IMR-90 (cell line): ENCODE measurements at regions not wholly inside any gene's neighbourhood (a gene's known extent, or its start where the extent isn't known, plus 50 kb on each side); places are given as distances from the start of the nearest gene placed in this dataset.

Source experiments
- ATAC-seq: fragments of 200-7000 bp; cut with Tn5 transposase; 2 replicates; pipeline ENCODE4 v1.9.1; 2020; ENCODE audit warnings: low read depth, mild to moderate bottlenecking, moderate library complexity
- BruUV-seq: library from RNA; stranded (reverse); fragments of 400-500 nt; replicated peaks from 2 replicates; lab custom pipeline; 2021; lab: Mats Ljungman, UMichigan
- CTCF ChIA-PET: fragments of 300-600 bp; formaldehyde crosslinking; extraction: SDS; loops from one replicate; lab custom pipeline; 2021; ENCODE audit warnings: antibody characterized with exemption; lab: Yijun Ruan, JAX
- POLR2A ChIA-PET: fragments of 300-600 bp; sonication (Branson Sonifier 250); formaldehyde crosslinking; loops from one replicate; lab custom pipeline; 2022; ENCODE audit warnings: antibody characterized with exemption; ENCODE audit not compliant: unreplicated experiment; lab: Charles Lee
- DNase-seq: peaks from one replicate; pipeline ENCODE4 v3.0.0; 2013
- H2AFZ ChIP-seq: replicated peaks from 2 replicates; pipeline ENCODE3; 2013; ENCODE audit warnings: low read length, mild to moderate bottlenecking; ENCODE audit not compliant: poor library complexity
- H2AK5ac ChIP-seq: 2 replicates; pipeline ENCODE4 v1.6.1; 2013; ENCODE audit warnings: low read depth, low read length, inconsistent platforms
- H2AK9ac ChIP-seq: replicated peaks from 2 replicates; pipeline ENCODE3; 2013; ENCODE audit warnings: mild to moderate bottlenecking, low read depth, low read length, moderate library complexity; ENCODE audit not compliant: poor library complexity
- H2BK120ac ChIP-seq: 2 replicates; pipeline ENCODE4 v1.6.1; 2013; ENCODE audit warnings: low read depth, low read length, inconsistent platforms
- H2BK15ac ChIP-seq: 3 replicates; pipeline ENCODE4 v1.6.1; 2013; ENCODE audit warnings: low read depth, low read length, inconsistent platforms
- H2BK20ac ChIP-seq: 2 replicates; pipeline ENCODE4 v1.6.1; 2013; ENCODE audit warnings: low read depth, mild to moderate bottlenecking, inconsistent platforms, low read length, moderate library complexity
- H2BK5ac ChIP-seq: 2 replicates; pipeline ENCODE4 v1.6.1; 2013; ENCODE audit warnings: mild to moderate bottlenecking, low read depth, low read length, inconsistent platforms; ENCODE audit not compliant: poor library complexity, severe bottlenecking
- H3K14ac ChIP-seq: replicated peaks from 2 replicates; pipeline ENCODE4 v1.6.1; 2013; ENCODE audit warnings: low read depth, low read length, inconsistent platforms
- H3K18ac ChIP-seq: 2 replicates; pipeline ENCODE4 v1.6.1; 2013; ENCODE audit warnings: low read depth, low read length, control low read depth
- H3K23ac ChIP-seq: 2 replicates; pipeline ENCODE4 v1.6.1; 2013; ENCODE audit warnings: low read depth, low read length, inconsistent platforms
- H3K27ac ChIP-seq: 2 replicates; pipeline ENCODE4 v1.5.1; 2013; ENCODE audit warnings: mild to moderate bottlenecking, control low read depth, low read length; ENCODE audit not compliant: insufficient read depth
- H3K27me3 ChIP-seq: 2 replicates; pipeline ENCODE4 v1.6.1; 2013; ENCODE audit warnings: low read length; ENCODE audit not compliant: control insufficient read depth, insufficient read depth
- H3K36me3 ChIP-seq: 2 replicates; pipeline ENCODE4 v1.6.1; 2013; ENCODE audit warnings: low read length, mixed read lengths; ENCODE audit not compliant: control insufficient read depth, insufficient read depth
- H3K4ac ChIP-seq: 2 replicates; pipeline ENCODE4 v1.6.1; 2013; ENCODE audit warnings: low read depth, low read length, inconsistent platforms
- H3K4me1 ChIP-seq: 2 replicates; pipeline ENCODE4 v1.6.1; 2013; ENCODE audit warnings: low read length, mixed read lengths; ENCODE audit not compliant: control insufficient read depth, insufficient read depth
- H3K4me2 ChIP-seq: 2 replicates; pipeline ENCODE4 v1.6.1; 2013; ENCODE audit warnings: low read depth, mild to moderate bottlenecking, control low read depth, low read length, moderate library complexity
- H3K4me3 ChIP-seq: 2 replicates; pipeline ENCODE4 v1.5.1; 2013; ENCODE audit warnings: low read depth, mild to moderate bottlenecking, control low read depth, low read length, moderate library complexity; ENCODE audit not compliant: insufficient read depth
- H3K56ac ChIP-seq: 2 replicates; pipeline ENCODE4 v1.6.1; 2013; ENCODE audit warnings: low read length, inconsistent platforms; ENCODE audit not compliant: insufficient read depth; ENCODE audit errors: extremely low read depth
- H3K79me1 ChIP-seq, 2 experiments: 2 replicates each; pipeline ENCODE4 v1.6.1; 2013; ENCODE audit warnings: low read length in 2 of 2, inconsistent platforms in 1 of 2, low read depth in 1 of 2
- H3K9ac ChIP-seq: 2 replicates; pipeline ENCODE4 v1.6.1; 2013; ENCODE audit warnings: low read depth, low read length, control low read depth
- H3K9me1 ChIP-seq: 2 replicates; pipeline ENCODE4 v1.6.1; 2013; ENCODE audit warnings: low read length, inconsistent platforms; ENCODE audit not compliant: insufficient read depth
- H3K9me3 ChIP-seq: 2 replicates; pipeline ENCODE4 v1.6.1; 2013; ENCODE audit warnings: low read length; ENCODE audit not compliant: control insufficient read depth, insufficient read depth
- H4K20me1 ChIP-seq: 2 replicates; pipeline ENCODE4 v1.6.1; 2013; ENCODE audit warnings: low read length, inconsistent platforms; ENCODE audit not compliant: insufficient read depth
- H4K5ac ChIP-seq: 2 replicates; pipeline ENCODE4 v1.6.1; 2013; ENCODE audit warnings: mild to moderate bottlenecking, low read depth, low read length, control low read depth
- H4K8ac ChIP-seq, 2 experiments: 2 replicates each; pipeline ENCODE4 v1.6.1; 2013; ENCODE audit warnings: low read depth in 2 of 2, low read length in 2 of 2, control low read depth in 1 of 2, inconsistent platforms in 1 of 2
- H4K91ac ChIP-seq: 2 replicates; pipeline ENCODE4 v1.6.1; 2013; ENCODE audit warnings: low read depth, low read length, inconsistent platforms; ENCODE audit not compliant: insufficient read depth
- BHLHE40 ChIP-seq: fragments of 150-350 bp; IDR thresholded peaks from 2 replicates; pipeline ENCODE4 v1.6.1; 2016; ENCODE audit warnings: mild to moderate bottlenecking, low read depth, low read length
- CEBPB ChIP-seq: IDR thresholded peaks from 2 replicates; pipeline ENCODE4 v1.6.1; 2012; ENCODE audit warnings: low read depth, low read length, improper control_type of control experiment
- CHD1 ChIP-seq: IDR thresholded peaks from 2 replicates; pipeline ENCODE4 v1.6.1; 2012; ENCODE audit warnings: low read depth, low read length, improper control_type of control experiment
- CTCF ChIP-seq: conservative IDR thresholded peaks from 2 replicates; pipeline ENCODE4 v1.5.1; 2012; ENCODE audit warnings: mild to moderate bottlenecking, low read depth, low read length, improper control_type of control experiment
- ELK1 ChIP-seq: fragments of 150-350 bp; IDR thresholded peaks from 2 replicates; pipeline ENCODE4 v1.6.1; 2016; ENCODE audit warnings: low read depth, mild to moderate bottlenecking, low read length, moderate library complexity, borderline replicate concordance
- FOS ChIP-seq: fragments of 150-350 bp; IDR thresholded peaks from 2 replicates; pipeline ENCODE4 v1.6.1; 2016; ENCODE audit warnings: low read depth, low read length
- MAFK ChIP-seq: IDR thresholded peaks from 2 replicates; pipeline ENCODE4 v1.6.1; 2012; ENCODE audit warnings: low read depth, low read length, improper control_type of control experiment
- MAZ ChIP-seq: IDR thresholded peaks from 2 replicates; pipeline ENCODE4 v1.6.1; 2012; ENCODE audit warnings: low read depth, mild to moderate bottlenecking, low read length, improper control_type of control experiment, moderate library complexity, borderline replicate concordance
- MXI1 ChIP-seq: IDR thresholded peaks from 2 replicates; pipeline ENCODE4 v1.6.1; 2012; ENCODE audit warnings: low read depth, mild to moderate bottlenecking, low read length, moderate library complexity, borderline replicate concordance
- NFE2L2 ChIP-seq: fragments of 150-350 bp; IDR thresholded peaks from 2 replicates; pipeline ENCODE4 v1.6.1; 2016; ENCODE audit warnings: low read depth, mild to moderate bottlenecking, low read length
- POLR2A ChIP-seq: IDR thresholded peaks from 2 replicates; pipeline ENCODE4 v1.6.1; 2012; ENCODE audit warnings: mild to moderate bottlenecking, low read depth, low read length
- RAD21 ChIP-seq: IDR thresholded peaks from 2 replicates; pipeline ENCODE4 v1.6.1; 2012; ENCODE audit warnings: low read length, improper control_type of control experiment
- RCOR1 ChIP-seq: IDR thresholded peaks from 2 replicates; pipeline ENCODE4 v1.6.1; 2012; ENCODE audit warnings: mild to moderate bottlenecking, low read length, improper control_type of control experiment; ENCODE audit not compliant: insufficient replicate concordance
- RFX5 ChIP-seq: IDR thresholded peaks from 2 replicates; pipeline ENCODE4 v1.8.0; 2012; ENCODE audit warnings: low read depth, mild to moderate bottlenecking, low read length, moderate library complexity
- SMC3 ChIP-seq: fragments of 150-350 bp; IDR thresholded peaks from 2 replicates; pipeline ENCODE4 v1.6.1; 2016; ENCODE audit warnings: low read depth, mild to moderate bottlenecking, antibody characterized with exemption, low read length, moderate library complexity
- USF2 ChIP-seq: fragments of 150-350 bp; IDR thresholded peaks from 2 replicates; pipeline ENCODE4 v1.6.1; 2017; ENCODE audit warnings: mild to moderate bottlenecking, antibody characterized with exemption, low read length, low read depth
- WGBS, 2 experiments: methylation state at CpG; one replicate each; pipeline versions ENCODE4 v1.1.5 to v1.1.7; 2013; ENCODE audit warnings: missing lambda C conversion rate in 2 of 2; ENCODE audit not compliant: insufficient read length in 1 of 2; ENCODE audit errors: extremely low coverage in 2 of 2; 5-methylcytosine and 5-hydroxymethylcytosine counted together
- dilution Hi-C: fragments of 300-500 bp; cut with HindIII; formaldehyde crosslinking; loops from one replicate; pipeline ENCODE4 v1.14.3; 2018; ENCODE audit warnings: low sequenced_read_pairs; ENCODE audit not compliant: unreplicated experiment
- in situ Hi-C: fragments of 300-500 bp; cut with MboI; formaldehyde crosslinking; loops from 3 replicates; pipeline ENCODE4 v1.14.3; 2019; ENCODE audit warnings: low sequenced_read_pairs, inconsistent platforms, mixed read lengths
- intact Hi-C: fragments of 100-400 bp; cut with micrococcal nuclease; formaldehyde crosslinking; loops from 2 replicates; pipeline ENCODE4 v1.10.0; 2022

GRCh38 chr4:144831971-144832370, 186.0 kb downstream of the HHIP start:
- no peaks in the 10 kb centered on the region for H3K4me1 ChIP-seq
- no CpG with 5 or more reads among the region's 2 CpGs for WGBS, 2 experiments
- dilution Hi-C loops, result no loop called here
- H2BK20ac ChIP-seq, result no peak overlapping the region
- no peak overlapping the region for H2BK15ac ChIP-seq
- H3K4ac ChIP-seq, result no peak overlapping the region
- H3K79me1 ChIP-seq, result no peaks in the 10 kb centered on the region
- ChIA-PET CTCF (no interaction called here), POLR2A (no interaction called here)
- H2BK5ac ChIP-seq, result no peak overlapping the region
- no peak overlapping the region for H3K56ac ChIP-seq
- H3K4me2 ChIP-seq, result no peak overlapping the region
- H3K18ac ChIP-seq, result no peak overlapping the region
- H2BK120ac ChIP-seq, result no peak overlapping the region
- no peak overlapping the region for H3K27ac ChIP-seq
- no peaks in the 10 kb centered on the region for H3K27me3 ChIP-seq
- intact Hi-C loops, result no loop called here
- H2AK5ac ChIP-seq, result no peak overlapping the region
- ATAC-seq (no peak), DNase-seq (no peak)
- H4K91ac ChIP-seq, result no peak overlapping the region
- in situ Hi-C loops, result no loop called here
- no peak overlapping the region for H3K4me3 ChIP-seq
- no peak overlapping the region for H3K14ac ChIP-seq
- no peaks in the 10 kb centered on the region for H3K9me1 ChIP-seq
- no peak overlapping the region for H3K9ac ChIP-seq
- H2AK9ac ChIP-seq, result no peak overlapping the region
- no TSS peak for BruUV-seq
- H3K23ac ChIP-seq, result no peak overlapping the region
- H3K9me3 ChIP-seq, result no peaks in the 10 kb centered on the region
- no peak for TF ChIP-seq NFE2L2
- TF ChIP-seq MXI1, result no peak
- TF ChIP-seq SMC3, result no peak
- no peak for TF ChIP-seq MAZ
- no peak for TF ChIP-seq RFX5
- TF ChIP-seq CTCF, result no peak
- no peak for TF ChIP-seq BHLHE40
- TF ChIP-seq RCOR1, result no peak
- no peak for TF ChIP-seq POLR2A
- no peak for TF ChIP-seq FOS
- no peak for TF ChIP-seq RAD21
- TF ChIP-seq ELK1, result no peak
- no peak for TF ChIP-seq USF2
- TF ChIP-seq CHD1, result no peak
- no peak for TF ChIP-seq CEBPB
- no peak for TF ChIP-seq MAFK
- no peak overlapping the region for H2AFZ ChIP-seq
- H3K36me3 ChIP-seq, result no peaks in the 10 kb centered on the region
- H4K20me1 ChIP-seq, result no peaks in the 10 kb centered on the region
- H4K8ac ChIP-seq, result no peak overlapping the region
- no peak overlapping the region for H4K5ac ChIP-seq
